ENCODE measurements at regions not wholly inside any gene's neighbourhood (a gene's known extent, or its start where the extent isn't known, plus 50 kb on each side); places are given as distances from the start of the nearest gene placed in this dataset.

- TF ChIP-seq TAF7 (optimal IDR thresholded peaks at IDR 0.05; ENCODE audit: borderline replicate concordance, low read depth, low read length), result no peak
- TF ChIP-seq USF2 (IDR thresholded peaks at IDR 0.05; ENCODE audit: low read length), result no peak
- no peak for TF ChIP-seq CEBPB (IDR thresholded peaks at IDR 0.05; ENCODE audit: low read depth, low read length)
- TF ChIP-seq CBX5 (IDR thresholded peaks at IDR 0.05; ENCODE audit: low read depth, low read length), result no peak
- no peak for TF ChIP-seq CBX8 (IDR thresholded peaks at IDR 0.05; ENCODE audit: borderline replicate concordance, low read depth, low read length)
- TF ChIP-seq TEAD4 (IDR thresholded peaks at IDR 0.05; ENCODE audit: low read depth, low read length), result no peak
These were observed 180.2 kb upstream of the CCN2 start (continued) for GRCh38 chr6:132131351-132131750.

Measured in H1 (cell line).